GM19240 (cell line): ENCODE measurements at regions not wholly inside any gene's neighbourhood (a gene's known extent, or its start where the extent isn't known, plus 50 kb on each side); places are given as distances from the start of the nearest gene placed in this dataset.

ENCODE experiments used
- DNase-seq: peaks from one replicate; pipeline ENCODE4 v3.0.0; 2011; ENCODE audit warnings: low spot score; ENCODE audit not compliant: insufficient read length

DNA sequence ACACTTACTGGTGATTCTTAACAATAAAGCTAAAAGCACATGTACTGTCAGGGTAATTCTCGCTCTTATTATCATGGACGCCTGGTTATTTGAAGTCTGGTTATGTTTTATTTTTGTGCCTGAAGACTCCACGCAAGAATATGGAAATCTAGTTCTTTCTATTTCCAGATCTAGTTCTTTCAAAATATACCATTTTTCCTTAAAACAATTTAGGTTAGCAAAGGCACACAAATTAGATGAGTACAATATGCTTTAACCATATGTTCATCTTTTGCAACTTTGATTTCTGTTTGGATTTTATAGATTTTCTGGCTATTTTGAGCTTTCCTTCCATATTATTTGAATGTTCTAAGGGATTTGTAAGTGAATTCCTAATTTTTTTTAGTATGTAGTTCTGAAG lies 1783.1 kb downstream of the PCDH7 start:
- no peak for DNase-seq

DNA sequence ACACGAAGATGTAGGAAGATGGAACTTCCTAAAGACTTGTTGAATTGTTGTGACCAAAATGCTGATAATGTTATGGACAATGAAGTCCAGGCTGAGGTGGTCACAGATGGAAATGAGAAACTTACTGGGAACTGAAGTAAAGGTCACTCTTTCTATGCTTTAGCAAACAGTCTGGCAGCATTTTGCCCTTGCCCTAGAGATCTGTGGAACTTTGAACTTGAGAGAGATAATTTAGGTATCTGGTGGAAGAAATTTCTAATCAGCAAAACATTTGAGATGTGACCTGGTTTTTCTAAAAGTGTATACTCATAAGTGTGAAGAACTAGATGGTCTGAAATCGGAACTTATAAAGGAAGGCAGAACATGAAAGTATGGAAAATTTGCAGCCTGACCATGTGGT lies 1785.9 kb downstream of the PCDH7 start:
- DNase-seq: no peak

DNA sequence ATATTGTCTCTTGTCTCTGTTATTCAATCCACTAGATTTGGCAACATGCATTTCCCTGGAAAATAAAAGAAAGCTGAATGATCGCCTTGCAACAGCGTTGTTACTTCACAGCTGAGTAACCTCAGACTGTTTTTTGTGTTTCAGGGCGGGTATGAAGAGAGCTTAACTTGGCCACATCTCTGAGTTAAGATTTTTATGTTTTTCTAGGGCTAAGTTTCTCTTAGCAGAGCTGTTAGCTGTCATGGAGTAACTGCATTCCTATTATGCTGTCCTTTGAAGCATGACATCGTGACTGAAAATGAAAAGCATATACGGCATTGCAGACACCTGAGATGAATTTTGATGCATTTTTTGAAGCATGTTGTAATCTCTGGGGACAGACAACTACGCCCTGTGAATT lies 1798.9 kb downstream of the PCDH7 start:
- DNase-seq: no peak

DNA sequence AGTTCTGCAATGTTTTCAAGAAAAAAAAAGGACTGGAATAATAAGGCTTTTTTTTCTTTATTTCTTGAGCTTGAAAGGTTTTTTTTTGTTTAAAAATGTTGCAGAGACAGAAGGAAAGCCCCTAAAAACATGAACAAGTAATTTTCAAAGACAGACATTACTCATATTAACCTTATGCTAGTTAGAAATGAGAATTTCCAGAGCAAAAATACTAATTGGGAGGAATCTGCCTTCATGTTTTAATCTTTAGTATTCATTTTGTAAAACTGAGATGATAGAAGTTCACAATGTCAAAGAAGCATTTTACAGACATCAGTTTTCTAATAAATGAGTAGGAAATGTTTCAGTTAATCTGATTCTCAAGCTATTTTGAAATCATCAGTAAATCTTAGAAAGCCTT lies 1805.3 kb downstream of the PCDH7 start:
- DNase-seq: no peak

DNA sequence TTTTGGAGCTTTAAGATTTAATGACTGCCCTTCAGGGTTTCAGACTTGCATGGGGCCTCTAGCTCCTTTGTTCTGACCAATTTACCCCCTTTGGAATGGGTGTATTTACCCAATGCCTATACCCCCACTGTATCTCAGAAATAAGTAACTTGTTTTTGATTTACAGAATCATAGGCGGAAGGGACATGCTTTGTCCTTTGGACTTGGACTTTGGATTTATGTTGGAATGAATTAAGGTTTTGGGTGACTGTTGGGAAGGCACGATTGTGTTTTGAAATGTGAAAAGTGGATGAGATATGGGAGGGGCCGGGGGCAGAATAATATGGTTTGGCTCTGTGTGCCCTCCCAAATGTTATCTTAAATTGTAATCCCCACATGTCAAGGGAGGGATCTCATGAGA lies 1824.7 kb downstream of the PCDH7 start:
- no peak for DNase-seq

DNA sequence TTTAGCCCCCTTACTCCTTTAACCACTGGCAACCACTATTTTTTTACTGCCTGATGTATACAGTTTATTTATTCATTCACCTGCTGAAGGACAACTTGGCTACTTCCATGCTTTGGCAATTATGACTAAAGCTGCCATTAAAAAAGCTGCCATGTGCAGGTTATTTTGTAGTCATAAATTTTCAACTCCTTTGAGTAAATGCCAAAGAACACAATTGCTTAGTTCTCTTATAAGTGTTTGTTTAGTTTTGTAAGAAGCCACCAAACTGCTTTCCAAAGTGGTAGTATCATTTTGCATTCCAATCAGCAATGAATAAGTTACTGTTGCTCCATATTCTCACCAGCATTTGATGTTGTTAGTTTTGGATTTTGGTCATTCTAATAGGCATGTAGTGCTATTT lies 1831.8 kb downstream of the PCDH7 start:
- DNase-seq: no peak

DNA sequence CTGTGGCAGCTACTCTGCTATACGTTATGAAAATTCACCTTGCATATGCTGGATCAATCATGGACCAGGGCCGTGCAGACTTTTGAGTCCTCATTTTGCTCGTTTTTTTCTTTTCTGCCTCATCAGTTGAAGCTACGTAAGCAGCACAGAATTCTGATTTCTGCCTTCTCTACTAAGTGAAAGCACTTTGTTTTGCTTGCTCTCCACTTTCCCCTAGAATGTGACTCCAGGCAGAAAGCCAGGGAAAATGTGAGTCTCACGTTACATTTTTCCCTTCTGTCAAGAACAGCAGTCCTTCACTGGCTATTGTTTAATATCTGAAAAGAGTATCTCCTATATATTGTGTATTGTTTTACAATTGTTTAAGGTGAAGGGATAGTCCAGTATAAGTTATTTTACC lies 1840.1 kb downstream of the PCDH7 start:
- DNase-seq: no peak

DNA sequence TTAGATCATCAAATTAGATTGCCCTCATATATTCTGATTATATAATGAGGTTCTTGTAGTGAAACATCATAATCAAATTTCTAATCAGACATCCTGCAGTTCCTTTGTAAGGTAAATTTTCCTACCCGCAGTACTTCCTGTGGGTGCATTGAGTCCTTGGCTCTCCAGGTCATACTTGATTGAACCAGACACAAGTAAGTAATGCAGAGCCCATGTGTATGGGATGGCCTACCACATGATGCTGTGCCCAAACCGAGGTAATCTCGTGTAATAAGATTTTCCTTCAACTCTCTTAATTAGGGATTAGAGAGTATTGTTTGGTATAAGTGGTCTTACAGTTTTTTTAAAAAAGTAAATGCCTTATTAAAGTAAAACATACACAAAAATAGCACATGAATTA lies 1841.8 kb downstream of the PCDH7 start:
- no peak for DNase-seq

DNA sequence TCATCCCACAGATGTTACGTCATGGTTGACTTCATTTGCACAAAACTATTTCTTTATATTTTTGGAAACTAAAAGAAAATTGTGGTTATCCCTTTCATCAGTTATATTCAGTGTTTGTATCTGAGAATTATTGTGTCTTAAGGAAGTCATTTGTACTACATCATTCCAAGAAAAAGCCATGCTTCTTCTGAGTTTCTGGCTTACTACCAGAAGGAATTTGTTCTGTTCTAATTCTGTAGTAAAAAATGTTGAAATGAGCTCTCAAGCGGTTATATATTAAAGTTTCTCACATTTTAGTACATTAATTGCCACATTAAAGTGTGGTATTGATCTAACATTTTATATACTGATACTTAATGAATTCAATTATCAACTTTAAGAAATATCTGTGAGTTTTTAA lies 1844.5 kb downstream of the PCDH7 start:
- no peak for DNase-seq

DNA sequence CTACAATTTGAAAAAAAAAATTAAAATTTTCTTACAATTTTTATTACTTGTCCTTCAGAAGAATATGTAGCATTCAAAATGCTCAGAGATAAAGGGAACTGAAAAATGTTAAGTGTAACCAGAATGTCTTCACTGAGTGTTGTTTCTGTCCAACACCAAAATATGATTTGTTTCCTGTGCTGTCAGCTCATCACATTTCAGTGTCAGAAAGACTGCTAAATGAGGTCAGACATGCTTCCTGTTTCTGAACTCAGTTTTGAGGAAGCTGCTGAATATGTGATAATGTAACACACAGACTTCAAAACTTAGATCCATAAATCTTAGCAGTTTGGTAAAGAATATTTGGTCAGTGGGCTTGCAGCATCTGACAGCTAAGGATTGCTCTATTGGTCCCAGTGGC lies 1849.7 kb downstream of the PCDH7 start:
- DNase-seq: no peak

DNA sequence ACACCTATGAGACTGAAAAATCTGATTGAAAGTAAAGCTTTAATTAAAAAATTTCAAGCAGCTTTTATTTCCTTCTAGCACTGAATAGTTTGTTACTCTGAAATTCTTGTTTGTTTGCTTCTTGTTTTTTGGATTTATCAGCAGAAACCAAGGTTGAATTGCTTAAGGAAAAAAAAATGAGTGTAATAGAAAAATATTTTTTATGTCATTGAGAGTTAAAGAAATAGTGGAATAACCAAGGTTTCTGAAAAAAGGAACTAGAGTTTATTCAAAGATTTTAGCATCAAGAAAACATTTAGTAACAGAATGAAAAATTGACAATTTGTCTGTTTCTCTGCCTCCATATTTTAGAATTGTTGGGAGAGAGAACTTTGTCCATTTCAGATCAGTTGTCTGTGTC lies 1852.2 kb downstream of the PCDH7 start:
- no peak for DNase-seq

DNA sequence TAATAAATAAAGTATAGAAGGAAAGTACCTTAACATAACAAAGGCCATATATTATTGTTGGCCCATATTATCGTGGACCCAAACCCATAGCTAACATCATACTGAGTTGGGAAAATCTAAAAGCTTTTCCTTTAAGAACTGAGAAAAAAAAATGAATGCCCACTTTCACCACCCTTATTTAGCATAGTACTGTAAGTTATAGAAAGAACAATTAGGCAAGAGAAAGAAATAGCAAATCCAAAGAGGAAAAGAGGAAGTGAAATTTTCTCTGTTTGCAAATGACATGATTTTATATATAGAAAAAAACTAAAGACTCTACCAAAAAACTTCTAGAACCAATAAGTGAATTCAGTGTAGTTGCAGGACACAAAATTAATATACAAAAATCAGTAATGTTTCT lies 1854.6 kb downstream of the PCDH7 start:
- DNase-seq: no peak

DNA sequence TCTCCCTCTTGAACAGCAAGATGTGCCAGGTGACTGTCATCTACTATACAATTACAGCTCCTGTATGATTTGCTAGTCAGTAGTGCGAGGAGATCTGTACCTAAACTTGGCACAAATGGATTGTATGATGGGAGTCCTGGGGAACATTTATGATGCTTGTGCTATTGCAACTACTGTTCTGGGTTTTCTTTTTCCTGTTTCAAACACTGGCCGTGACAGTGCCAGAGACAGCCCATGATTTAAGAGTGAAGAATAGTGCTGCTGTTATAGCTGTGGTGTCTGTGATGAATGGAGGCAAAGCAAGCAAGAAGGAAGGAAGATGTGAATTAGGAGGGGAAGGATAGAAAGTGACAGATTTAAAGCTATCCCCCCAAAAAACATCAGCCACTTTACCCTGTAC lies 1868.9 kb downstream of the PCDH7 start:
- no peak for DNase-seq

DNA sequence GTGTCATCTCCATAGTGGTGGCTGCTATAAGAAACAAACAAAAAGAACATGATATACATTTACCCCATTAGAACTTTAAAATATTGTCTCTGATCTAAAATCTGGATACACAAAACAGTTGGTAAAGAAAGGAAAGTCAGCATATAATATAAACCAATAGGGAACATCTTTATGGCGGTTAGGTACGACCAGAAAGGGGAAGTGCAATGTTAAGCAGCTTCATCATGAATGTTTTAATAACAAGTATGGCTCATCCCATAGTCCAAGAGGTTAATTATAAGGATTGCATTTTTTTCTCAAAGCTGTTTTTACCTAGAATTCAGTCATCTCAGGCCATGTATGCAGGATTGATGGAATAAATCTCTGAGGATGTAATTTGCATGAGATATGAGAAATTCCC lies 1869.7 kb downstream of the PCDH7 start:
- no peak for DNase-seq

DNA sequence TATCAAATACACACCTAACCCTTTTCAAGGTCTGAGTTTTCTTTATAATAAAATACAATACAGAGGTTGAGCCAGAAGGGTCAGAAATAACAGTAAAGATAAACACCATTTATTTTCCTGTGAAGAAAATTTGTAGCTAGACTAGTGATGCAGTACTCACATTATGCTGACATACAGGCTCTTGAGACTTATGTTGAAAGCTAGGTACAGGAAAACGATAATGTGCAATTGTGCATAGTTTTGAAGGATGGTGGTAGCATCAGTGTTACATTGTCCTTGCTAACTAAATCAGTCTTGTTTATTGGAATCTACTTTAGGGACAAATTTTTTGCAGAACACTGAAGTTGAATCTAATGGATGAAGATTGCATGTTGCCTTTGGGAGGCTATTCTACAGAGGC lies 1877.2 kb downstream of the PCDH7 start:
- no peak for DNase-seq

DNA sequence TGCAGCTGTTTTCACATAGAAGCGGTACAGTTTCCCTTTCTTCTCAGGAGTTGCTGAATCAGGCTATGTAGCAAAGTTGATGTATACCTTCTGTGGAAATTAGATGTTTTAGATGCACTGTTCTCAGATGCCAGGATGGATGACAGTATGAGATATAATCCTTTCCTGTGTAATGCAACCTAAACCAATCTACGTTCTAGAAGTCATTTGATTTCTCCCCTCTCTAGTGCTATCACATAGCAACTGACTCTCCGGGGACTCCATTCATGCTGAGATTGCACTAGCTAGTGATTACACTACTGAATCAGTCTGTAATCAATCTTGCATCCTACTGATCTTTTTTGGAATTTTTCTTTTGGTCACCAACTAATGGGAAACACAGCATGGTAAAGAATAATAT lies 1881.7 kb downstream of the PCDH7 start:
- no peak for DNase-seq

DNA sequence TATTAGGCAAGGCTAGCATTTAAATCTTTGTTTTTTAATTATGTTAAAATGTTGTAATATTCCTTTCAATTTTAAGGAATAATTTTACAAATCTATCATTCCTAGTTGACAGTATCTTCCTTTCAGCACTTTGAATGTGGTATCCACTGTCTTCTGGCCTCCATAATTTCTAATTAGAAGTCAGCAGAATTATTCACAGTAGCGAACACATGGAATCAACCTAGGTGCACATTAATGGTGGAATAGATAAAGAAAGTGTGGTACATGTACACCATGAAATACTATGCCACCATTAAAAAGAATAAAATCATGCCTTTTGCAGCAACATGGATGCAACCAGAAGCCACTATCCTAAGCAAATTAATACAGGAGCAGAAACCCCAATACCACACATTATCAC lies 1887.8 kb downstream of the PCDH7 start:
- no peak for DNase-seq

DNA sequence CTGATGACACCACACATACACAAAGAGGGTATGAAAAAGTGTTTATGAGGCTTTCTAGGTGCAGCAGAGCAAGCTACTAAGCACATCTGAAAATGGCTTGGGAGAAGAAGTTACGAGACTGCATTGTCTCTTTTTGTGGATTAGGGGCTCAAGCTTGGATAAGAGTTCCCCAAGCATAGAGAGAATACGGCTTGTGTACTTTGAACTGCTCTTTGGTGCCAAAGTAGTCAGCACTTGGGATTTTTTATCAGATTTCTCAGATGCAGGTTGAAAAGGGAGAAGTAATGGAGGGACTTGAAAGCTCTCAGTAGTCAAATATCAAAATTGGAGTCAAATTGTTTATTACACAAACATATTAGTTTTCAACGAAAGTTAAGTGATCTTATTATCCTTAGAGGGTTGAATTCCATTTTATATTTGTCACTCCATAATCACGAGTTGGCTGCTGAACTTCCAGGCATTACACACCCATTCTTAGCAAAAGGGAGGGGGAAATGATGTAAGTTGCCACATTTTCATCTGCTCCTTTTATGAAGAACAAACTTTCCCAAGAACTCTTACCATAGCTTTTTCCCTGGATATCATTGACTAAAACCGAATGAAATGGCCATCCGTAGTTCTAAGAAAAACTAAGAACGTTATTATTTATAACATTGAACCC lies 1904.9 kb downstream of the PCDH7 start:
- no peak for DNase-seq

DNA sequence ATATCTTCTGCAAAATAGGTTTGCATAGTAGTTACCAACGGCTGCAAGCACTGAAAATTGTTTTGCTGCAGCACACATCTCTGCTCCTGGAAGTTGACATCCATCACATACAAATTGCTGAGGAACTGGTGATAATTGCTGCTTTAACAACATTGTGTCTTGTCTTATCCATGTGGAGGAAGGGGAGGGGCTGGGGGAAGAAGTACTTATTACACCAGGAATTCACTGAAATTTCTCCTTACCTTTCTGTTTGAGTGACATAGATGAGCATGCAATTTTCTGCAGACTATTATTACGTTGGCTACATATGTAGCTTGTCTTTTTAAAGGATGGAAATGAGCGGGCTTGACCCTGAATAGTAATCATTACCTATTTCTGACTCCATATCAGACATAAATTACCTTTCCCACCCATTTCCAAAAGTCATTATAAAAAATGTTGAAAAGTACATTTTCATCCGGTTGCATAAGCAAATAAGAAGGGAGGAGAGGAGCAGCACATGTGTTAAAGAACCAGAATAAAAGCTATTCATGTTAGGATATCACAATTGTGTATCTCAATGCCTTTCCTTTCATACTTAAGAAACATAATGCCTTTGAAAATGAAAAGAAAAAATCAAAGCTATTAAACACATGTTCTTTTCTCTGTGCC lies 1905.6 kb downstream of the PCDH7 start:
- DNase-seq: no peak

DNA sequence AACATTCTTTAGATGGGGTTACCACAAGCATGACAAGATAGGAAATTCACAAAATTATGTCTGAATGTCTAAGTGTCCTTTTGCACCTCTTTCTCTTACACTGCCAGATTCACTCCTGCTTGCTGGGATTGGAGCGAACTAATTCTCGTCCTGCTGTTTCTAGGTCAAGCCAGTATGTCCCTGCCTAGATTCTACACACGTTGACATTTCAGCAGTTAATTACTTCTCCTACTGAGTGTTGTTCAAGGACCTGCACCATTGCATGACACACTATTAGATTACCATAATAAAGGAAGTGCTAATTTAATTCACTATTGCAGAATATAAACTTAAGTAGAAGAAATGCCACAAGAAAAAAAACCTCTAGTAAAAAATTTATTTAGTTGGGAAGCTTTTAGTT lies 1911.7 kb downstream of the PCDH7 start:
- DNase-seq: no peak

DNA sequence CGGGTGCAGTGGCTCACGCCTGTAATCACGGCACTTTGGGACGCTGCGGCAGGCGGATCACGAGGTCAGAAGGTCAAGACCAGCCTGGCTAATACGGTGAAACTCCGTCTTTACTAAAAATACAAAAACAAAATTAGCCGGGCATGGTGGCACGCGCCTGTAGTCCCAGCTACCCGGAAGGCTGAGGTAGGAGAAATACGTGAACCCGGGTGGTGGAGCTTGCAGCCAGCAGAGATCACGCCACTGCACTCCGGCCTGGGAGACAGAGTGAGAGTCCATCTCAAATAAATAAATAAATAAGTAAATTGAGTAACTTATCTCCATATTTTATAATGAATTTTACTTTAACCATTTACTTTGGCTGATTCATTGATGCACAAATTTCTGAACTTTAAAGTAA lies 1913.3 kb downstream of the PCDH7 start:
- no peak for DNase-seq

DNA sequence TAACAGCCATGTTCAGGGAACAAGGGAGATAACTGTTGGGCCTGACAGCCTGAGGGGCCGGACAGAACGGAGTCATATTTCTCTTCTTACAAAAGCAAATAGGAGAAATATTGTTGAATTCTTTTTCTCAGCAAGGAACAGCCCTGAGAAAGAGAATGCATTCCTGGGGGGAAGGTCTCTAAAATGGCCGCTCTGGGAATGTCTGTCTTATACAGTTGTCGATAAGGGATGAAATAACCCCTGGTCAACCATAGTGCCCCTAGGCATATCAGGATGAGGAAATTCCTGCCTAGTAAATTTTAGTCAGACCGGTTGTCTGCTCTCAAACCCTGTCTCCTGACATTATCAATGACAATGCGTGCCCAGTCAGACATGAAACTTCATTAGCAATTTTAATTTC lies 1925.5 kb downstream of the PCDH7 start:
- no peak for DNase-seq

DNA sequence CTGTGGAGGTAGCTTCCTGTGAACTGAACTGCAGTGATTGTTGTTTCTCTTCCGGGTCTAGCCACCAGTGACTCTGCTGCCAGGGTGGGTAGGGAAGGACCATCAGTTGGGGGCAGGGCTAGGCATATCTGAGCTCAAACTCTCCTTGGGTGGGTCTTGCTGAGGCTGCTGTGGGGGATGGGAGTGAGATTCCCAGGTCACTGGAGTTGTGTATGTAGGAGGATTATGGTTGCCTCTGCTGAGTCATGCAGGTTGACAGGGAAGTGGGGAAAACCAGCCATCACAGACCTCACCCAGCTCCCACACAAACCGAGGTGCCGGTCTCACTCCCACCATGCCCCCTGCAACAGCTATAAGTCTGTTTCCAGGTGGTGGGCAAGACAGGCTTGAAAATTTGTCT lies 1937.8 kb downstream of the PCDH7 start:
- no peak for DNase-seq

DNA sequence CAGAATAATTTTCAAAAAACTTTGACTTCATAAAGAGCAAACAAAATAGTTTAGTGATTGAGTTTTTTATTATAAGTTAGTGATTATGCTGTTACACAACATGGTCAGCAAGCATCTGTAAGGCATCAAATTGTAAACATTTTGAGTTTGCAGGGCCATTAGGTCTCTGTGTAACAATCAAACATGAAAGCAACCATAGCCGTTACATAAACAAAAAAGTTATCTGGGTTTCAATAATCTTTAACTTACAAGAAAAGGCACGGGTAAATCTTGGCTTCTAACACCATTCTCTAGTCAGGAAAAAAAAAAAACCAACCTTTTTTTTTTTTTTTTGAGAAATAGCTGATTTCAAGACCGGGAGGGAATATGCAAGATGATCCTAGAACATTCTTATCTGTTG lies 1941.1 kb downstream of the PCDH7 start:
- DNase-seq: no peak
